ENCODE measurements at regions not wholly inside any gene's neighbourhood (a gene's known extent, or its start where the extent isn't known, plus 50 kb on each side); places are given as distances from the start of the nearest gene placed in this dataset.

GRCh38 chr5:133697536-133698258 is 85.4 kb upstream of the FSTL4 start:
- peaks cover 6% of the 10 kb centered on the region for H3K4me1 Mint-ChIP-seq
- DNase-seq = no peak
- H3K27me3 Mint-ChIP-seq (ENCODE audit: low read depth, poor library complexity) = peaks cover 32% of the 10 kb centered on the region

GRCh38 chr5:133696782-133697507 is 84.6 kb upstream of the FSTL4 start:
- peaks cover 6% of the 10 kb centered on the region for H3K4me1 Mint-ChIP-seq
- H3K4me3 Mint-ChIP-seq = no peak overlapping the region
- no peaks in the 10 kb centered on the region for H3K36me3 Mint-ChIP-seq (ENCODE audit: low read depth)
- H3K27me3 Mint-ChIP-seq (ENCODE audit: low read depth, poor library complexity) = peaks cover 37% of the 10 kb centered on the region
- H3K9me3 Mint-ChIP-seq = no peaks in the 10 kb centered on the region
- TF ChIP-seq CTCF (IDR thresholded peaks at IDR 0.05) = no peak
- H3K27ac Mint-ChIP-seq = no peak overlapping the region
- DNase-seq = no peak

More at GRCh38 chr5:133697536-133698258, 85.4 kb upstream of the FSTL4 start:
- H3K9me3 Mint-ChIP-seq = no peaks in the 10 kb centered on the region
- no peak overlapping the region for H3K4me3 Mint-ChIP-seq
- TF ChIP-seq CTCF (IDR thresholded peaks at IDR 0.05) = no peak
- no peak overlapping the region for H3K27ac Mint-ChIP-seq
- H3K36me3 Mint-ChIP-seq (ENCODE audit: low read depth) = no peaks in the 10 kb centered on the region

- DNase-seq = no peak
- H3K9me3 Mint-ChIP-seq = no peaks in the 10 kb centered on the region
- H3K4me1 Mint-ChIP-seq = peaks cover 6% of the 10 kb centered on the region
- no peaks in the 10 kb centered on the region for H3K36me3 Mint-ChIP-seq (ENCODE audit: low read depth)
- no peak for TF ChIP-seq CTCF (IDR thresholded peaks at IDR 0.05)
- H3K27ac Mint-ChIP-seq = no peak overlapping the region
- peaks cover 35% of the 10 kb centered on the region for H3K27me3 Mint-ChIP-seq (ENCODE audit: low read depth, poor library complexity)
- H3K4me3 Mint-ChIP-seq = no peak overlapping the region
Measured at GRCh38 chr5:133696006-133696584, 83.8 kb upstream of the FSTL4 start.

- Mint-ChIP-seq H3K27me3 (ENCODE audit: low read depth, poor library complexity) (peaks cover 40% of the 10 kb centered on the region), H3K4me1 (peaks cover 6% of the 10 kb centered on the region), H3K4me3 (no peak overlapping the region), H3K9me3 (no peaks in the 10 kb centered on the region), H3K36me3 (ENCODE audit: low read depth) (no peaks in the 10 kb centered on the region), H3K27ac (no peak overlapping the region)
- no peak for DNase-seq
- no peak for TF ChIP-seq CTCF (IDR thresholded peaks at IDR 0.05)
Measured at GRCh38 chr5:133694181-133694831, 82.0 kb upstream of the FSTL4 start.

GRCh38 chr5:133691448-133691847 is 79.1 kb upstream of the FSTL4 start:
- peaks cover 47% of the 10 kb centered on the region for H3K27me3 Mint-ChIP-seq (ENCODE audit: low read depth, poor library complexity)
- no peaks in the 10 kb centered on the region for H3K36me3 Mint-ChIP-seq (ENCODE audit: low read depth)
- H3K9me3 Mint-ChIP-seq = no peaks in the 10 kb centered on the region
- no peak for TF ChIP-seq CTCF (IDR thresholded peaks at IDR 0.05)
- no peak overlapping the region for H3K4me3 Mint-ChIP-seq
- DNase-seq = no peak
- peaks cover 13% of the 10 kb centered on the region for H3K4me1 Mint-ChIP-seq
- H3K27ac Mint-ChIP-seq = no peak overlapping the region

Measured in nephron progenitor cell (in vitro differentiated cells).